ENCODE measurements at regions not wholly inside any gene's neighbourhood (a gene's known extent, or its start where the extent isn't known, plus 50 kb on each side); places are given as distances from the start of the nearest gene placed in this dataset.
"Not testable (repeated sequence)": the region's sequence is repeated elsewhere in the genome, so short reads cannot be mapped to it uniquely, and the experiment has no call there.

DNA sequence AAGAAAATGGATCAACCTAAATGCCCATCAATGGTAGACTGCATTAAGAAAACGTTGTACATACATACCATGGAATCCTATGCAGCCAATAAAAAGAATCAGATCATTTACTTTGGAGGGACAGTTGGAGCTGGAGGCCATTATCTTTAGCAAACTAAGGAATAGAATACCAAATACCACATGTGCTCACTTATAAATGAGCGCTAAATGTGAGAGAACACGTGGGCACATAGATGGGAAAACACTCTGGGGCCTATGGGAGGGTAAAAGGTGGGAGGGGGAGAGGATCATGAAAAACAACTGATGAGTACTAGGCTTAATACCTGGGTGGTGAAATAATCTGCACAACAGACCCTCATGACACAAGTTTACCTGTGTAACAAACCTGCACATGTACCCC, 1729.9 kb upstream of the PCDH10 start:
- DNase-seq, result no peak

DNA sequence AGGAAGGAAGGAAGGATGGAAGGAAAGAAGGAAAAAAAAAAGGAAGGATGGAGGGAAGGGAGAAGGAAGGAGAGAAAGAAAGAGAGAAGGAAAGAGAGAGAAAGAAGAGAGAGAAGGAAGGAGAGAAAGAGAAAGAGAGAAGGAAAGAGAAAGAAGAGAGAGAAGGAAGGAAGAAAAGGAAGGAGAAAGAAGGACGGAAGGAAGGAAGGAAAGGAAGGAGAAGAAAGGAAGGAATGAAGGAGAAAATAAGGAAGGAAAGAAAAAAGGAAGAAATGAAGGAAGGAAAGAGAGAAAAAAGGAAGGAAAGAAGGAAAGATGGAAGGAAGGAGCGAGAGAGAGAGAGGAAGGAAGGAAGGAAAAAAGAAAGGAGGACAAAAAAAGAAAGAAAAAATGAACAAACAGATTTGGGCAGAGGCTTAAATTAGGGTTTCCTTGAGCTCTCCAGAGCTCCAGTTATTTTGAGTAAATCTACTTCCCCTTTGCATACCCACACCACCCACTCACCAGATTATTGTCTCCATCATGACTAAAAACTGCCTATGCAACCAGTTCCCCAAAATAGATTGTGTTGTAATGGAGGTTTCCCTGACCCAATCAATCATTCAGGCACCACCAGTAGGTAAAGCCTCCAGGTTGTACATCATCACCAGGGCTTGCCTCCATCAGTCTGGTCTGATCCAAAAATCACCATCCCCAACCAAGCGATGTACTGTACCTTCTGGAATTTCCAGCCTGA, 1722.9 kb upstream of the PCDH10 start:
- DNase-seq, result no peak

DNA sequence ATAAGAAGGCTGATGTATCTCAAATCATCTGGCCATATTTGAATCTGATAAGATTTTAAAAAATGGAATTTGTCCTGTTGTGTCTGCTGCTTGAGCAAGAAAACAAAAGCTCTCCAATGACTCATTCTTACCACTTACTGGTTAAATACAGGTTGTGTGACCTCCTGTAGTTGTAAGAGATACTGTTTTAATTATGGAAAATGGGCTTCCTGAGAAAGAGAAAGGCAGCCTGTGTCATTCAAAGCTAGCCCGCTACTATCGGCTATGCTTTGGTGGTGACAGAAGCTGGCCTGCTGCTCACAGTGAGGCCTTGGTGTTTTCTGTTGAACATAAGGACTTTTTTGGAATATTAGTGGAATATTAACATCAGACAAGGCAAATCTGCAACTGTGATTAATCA, 1722.1 kb upstream of the PCDH10 start:
- no peak for DNase-seq

DNA sequence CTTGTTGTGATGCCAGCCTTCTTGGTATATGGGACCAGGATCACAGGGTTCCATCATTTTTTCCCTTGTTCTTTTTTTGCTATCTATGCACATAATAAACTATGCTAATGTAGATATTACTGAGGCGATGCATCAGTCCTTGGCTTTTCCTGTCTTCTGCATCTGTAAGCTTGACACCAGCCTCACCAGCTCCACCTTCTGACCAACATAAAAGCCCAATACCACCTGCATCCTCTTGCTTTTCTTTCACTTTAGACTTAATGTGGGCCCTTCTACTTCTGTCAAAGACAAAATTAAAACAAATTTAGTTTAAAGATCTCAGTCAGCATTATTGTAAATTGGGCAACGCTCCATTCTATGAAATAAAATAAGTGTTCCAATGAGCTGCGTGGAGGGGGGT, 1718.8 kb upstream of the PCDH10 start:
- no peak for DNase-seq

DNA sequence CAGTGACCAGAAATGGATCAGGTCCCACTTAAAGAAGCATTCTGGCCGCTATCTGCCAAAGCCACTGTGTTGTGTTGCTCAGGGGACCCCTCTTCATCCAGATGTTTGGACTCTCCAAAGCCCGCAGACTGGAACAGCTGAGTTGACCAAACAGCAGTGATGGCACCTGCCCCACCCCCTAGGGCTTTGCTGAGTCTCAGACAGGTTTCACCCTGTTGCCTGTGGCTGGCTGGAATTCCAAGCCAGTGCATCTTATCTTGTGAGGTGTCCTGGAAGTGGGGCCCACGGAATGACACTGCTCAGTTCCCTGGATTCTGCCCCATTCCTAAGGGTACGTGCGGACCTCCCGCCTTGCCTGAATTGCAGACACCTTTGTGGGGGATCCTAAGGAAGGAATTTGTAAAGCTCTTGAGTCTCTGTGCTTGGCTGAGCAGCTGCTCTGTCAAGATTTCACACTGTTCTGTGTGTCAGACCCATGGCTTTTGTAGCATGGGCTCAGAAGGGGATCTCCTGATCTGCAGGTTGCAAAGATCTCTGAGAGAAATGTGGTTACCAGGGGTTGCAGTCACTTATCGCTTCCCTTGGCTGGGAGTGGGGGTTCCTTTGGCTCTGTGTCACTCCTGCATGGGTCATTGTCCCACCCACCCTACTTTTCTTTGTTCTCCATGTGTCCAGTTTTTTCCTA, 1707.9 kb upstream of the PCDH10 start:
- DNase-seq, result no peak

DNA sequence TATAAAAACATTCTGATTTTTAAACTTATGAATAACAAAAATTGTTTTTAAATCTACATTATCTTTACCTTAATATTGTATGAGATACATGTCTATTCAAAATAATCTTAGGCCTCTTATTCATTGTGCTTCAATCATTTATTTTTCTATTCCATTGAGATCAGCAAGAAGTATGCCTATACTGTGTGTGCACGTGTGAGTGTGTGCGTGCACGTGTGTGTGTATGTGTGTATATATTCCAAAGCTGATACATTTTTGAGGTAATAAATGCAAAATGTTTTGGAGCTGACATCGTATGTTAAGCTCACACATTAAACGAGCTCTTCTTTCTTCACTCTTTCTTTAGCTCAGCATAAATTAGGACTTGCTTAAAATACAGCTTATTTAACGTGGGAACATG, 1701.2 kb upstream of the PCDH10 start:
- DNase-seq, result no peak

DNA sequence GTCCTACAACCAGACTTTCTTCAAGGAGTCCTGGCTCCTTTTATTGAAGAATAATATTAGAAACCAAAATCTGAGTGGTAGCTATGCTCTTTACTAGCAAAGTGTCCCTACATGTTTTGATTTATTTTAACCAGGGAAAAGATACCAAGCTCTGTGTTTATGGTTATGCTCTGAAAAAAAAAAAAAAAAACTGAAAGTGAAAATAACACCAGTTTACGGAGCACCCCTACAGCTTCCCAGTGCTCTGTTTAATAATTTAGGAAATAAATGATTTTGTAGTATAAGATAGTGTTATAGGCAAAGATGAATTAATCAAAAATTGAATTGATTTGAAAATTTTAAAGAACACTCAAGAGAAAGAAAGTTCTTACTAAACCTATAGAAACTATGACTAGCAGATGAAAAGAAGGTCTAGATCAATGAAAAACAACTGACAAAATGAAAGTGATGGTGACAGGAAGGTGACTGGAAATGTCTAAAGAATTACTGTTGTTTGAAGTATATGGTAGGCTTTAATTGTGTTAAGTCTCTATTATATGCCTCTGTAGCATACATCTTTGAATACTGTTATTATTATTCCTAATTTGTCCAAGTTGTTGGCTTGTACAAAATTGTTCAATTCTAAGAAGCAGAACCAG, 1698.4 kb upstream of the PCDH10 start:
- DNase-seq, result no peak

DNA sequence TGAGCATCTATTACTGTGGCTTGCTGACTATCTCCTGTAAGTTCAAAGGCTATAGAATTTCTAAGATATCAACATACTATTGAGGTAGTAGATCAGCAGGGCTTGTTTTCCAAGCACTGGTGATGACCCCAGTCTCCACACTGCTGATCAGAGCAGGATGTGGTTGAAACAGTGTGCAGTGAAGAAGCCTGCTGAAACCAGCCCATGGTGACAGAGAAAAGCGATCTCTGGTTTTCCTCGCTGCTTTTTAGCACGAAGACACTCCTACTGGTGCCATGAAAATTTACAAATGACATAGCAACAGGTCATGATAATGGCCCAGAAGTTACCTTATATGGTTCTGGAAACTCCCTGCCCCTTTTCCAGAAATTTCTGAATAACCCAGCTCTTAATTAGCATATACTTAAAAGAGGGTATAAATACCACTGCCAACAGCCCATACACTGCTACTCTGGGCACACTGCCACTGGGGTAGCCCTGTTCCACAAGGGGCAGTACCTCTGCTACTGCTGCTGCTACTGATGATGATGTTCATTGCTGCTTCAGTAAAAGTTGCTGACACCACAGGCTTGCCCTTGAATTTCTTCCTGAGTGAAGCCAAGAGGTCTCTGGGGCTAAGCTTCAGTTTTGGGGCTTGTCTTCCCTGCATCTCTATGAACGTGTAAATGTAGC, 1689.5 kb upstream of the PCDH10 start:
- no peak for DNase-seq

DNA sequence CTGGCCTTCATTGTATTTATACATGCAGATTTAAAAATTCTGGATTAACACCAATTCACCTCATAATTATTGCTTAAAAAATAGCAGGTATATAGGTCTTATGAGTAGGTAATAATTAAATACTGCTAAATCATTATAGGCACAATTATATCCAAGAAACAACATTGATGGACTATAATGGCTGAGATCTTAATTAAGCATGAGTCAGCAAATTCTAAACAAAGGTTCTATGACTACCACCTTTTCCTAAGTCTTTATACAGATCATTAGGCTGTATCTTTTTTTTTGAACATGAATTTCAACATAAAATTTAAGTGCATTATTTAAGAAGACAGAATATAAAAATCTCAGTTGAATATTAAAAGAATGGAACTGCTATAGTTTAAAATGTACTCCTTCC, 1678.7 kb upstream of the PCDH10 start:
- no peak for DNase-seq

DNA sequence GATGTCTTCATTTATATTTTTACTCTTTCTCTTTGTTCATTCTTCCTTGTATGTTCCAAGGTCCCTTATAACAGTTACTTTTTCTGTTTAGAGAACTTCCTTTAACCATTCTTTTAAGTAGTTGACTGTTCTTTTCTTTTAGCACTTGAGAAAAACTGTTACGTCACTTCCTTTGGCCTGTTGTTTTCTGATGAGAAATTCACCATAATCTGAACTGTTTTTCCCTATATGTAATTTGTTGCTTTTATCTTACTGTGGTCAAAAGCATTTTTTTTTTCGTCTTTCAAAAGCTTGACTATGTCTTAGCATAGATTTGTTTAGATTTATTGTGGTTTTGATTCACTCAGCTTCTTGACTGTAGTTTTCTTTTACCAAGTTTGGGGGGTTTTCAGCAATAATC, 1660.3 kb upstream of the PCDH10 start:
- DNase-seq, result no peak

DNA sequence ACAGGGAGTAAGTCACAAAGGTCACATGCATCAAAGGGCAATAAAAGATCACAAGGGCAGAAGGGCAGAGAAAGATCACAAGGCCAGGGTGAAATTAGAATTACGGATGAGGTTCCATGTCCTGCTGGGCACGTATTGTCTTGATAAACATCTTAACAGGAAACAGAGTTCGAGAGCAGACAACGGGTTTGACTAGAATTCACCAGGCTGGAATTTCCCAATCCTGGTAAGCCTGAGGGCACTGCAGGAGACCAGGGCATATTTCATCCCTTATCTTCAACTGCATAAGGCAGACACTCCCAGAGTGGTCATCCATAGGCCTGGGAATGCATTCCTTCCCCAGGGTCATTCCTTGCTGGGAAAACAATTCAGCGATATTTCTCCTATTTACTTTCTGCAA, 1652.9 kb upstream of the PCDH10 start:
- DNase-seq, result not testable (repeated sequence)

DNA sequence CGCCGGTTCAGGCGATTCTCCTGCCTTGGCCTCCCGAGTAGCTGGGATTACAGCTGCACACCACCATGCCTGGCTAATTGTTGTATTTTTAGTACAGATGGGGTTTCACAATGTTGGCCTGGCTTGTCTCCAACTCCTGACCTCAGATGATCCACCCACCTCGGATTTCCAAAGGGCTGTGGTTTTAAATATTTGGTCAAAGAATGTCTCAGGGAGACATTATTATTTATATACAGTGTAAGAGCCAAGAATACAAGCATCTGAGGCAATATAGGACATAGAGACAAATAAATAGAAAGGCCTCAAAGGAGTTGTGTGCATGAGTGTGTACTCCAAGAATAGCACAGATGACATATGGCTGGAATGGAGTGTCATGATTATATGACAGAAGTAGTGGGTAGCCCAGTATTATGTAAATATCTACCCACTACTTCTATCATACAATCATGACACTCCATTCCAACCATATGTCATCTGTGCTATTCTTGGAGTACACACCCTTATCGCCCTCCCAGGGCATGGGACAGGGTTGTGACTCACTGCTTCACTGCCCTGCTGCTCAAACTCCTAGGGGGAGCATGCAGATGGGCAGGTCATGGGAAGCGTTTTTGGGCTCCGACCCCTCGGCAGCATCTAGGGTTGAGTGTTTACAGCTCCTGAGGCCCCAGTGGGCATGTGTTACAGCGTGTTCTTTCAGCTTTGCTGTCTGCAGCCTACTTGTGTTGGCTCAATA, 1649.8 kb upstream of the PCDH10 start:
- no peak for DNase-seq

DNA sequence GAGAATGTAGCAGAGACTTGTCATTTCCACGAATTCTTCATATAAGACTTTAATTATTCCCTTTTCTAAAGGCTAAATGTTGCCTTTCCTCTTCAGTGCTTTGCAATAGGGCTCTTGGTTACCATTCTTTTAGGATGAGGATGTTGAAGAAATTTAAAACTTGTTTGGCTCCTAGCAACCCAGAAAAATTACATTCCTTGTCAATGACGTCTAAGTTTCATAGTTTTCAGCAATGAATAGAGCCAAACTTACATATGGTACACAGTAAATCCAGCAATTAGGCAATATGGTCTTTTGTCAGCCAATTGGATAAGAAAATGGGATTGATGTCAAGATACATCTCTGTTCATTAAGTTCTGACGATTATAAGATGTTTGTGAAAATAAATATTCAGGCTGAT, 1639.6 kb upstream of the PCDH10 start:
- no peak for DNase-seq

DNA sequence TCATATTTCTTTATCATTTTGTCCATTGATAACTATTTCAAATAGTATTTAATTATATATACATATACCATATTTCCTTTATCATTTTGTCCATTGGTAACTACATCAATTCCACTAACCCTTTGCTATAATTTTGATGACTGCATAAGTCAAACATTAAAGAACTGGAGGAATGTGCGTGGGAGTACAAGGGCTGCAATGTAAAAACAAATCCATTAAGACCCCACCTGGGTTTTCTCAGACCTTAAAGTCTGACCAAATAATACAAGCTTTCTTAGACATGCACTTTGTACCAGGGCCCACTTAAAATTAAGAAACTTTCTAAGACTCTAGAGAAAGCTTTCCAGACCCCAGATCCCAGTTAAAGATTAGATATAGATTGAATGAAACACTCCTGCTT, 1622.4 kb upstream of the PCDH10 start:
- no peak for DNase-seq

DNA sequence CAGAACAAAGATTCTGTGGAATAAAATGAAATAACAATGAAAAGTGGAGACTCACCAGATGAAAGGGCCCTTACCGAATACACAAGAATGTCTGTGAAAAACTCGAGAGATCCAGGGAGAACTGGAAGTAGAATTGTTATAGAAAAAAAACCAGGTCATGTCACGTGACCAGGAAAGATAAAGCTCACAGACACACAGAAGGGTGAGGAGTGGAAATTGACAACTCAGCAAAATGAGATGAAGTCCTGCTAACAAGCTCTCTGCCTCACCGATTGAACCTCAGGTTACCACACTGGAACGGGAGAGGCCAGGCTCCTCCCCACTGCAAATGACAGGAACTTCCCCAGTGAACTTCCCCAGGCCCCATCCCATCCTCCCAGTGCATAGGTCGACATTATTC, 1618.0 kb upstream of the PCDH10 start:
- DNase-seq, result no peak

DNA sequence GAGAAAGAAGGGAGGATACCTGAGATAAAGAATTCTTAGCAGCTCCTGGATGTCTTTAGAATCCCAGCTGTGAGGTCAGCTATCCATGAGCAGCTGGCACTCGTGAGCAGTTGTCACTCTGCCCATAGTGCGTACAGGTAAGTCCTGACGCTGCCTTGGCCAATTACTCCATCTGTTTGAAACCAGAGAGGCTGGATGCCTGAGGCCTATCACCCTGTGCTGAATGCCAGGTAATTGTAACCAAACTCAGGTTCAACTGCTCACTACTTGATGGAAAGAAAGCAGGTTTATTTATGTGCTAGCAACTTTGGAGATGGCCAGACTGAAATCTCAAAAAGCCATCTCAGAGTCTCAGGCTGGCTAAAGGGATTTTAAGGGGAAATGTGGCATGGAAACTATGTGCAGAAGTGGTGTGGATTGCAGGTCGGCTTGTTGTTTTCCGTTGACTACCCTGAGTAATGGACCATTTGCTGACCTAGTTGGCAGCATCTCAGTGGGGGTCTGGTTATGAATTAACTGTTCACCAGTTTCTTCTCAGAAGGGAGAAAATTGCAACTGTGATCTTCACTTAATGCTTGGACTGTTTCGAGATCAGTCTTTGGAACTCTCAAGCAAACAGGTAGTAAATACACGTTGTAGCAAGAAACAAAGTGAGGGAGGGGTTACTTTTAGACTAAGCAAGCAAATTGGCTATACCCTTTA, 1614.0 kb upstream of the PCDH10 start:
- no peak for DNase-seq

DNA sequence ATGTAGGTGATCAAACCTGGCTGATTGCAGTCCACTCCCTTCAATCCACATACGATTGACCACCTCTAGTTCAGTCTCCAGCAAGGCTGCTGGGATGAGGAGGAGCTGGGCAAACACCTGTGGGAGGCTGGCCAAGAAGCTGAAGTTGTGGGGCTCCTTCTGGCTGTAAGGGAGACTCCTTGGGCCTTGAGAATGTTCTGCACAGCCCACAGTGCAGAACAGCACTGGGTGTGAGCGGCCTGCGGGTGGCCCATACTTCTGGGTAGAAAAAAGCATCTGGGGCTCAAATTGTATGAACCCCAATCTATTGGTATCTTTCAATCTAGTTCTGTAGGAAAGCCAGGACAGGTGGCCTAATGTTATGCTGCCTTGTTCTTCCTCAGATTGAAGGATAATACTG, 1608.8 kb upstream of the PCDH10 start:
- no peak for DNase-seq

DNA sequence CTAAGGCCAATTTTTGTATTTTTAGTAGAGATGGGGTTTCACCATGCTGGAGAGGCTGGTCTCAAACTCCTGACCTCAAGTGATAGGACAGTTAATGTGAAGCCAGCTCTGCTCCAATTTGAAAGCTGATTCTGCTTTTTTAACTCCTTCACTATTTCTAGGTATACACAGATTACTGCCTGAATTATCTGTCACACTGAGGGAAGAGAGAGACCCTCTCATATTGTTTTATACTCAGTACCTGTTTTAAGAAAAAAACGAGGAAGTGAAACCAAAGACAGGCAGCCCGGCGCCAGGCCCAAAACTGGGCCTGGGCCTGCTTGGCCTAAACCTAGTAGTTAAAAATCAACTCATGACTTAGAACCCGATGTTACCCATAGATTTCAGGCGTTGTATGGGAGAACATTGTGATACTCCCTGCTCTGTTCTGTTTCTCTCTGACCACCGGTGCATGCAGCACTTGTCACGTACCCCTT, 1601.5 kb upstream of the PCDH10 start:
- DNase-seq, result no peak

DNA sequence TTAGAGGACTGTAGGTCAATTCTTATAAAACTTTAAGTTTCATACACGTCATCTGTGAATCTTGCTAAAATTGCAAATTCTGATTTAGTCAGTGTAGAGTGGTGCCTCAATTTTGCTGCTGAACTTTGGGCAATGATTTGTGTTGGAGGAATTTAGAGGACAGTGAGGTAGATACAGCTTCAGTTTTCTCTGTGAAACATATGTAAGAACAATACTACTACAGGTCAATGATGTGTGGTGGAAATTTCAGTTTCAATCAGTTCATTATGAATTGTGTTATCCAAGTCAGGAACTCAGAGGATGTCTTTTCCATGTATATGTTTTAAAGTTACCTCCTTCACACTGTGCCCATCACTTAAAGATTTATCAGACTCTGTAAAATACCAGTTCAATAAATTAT, 1597.8 kb upstream of the PCDH10 start:
- no peak for DNase-seq

DNA sequence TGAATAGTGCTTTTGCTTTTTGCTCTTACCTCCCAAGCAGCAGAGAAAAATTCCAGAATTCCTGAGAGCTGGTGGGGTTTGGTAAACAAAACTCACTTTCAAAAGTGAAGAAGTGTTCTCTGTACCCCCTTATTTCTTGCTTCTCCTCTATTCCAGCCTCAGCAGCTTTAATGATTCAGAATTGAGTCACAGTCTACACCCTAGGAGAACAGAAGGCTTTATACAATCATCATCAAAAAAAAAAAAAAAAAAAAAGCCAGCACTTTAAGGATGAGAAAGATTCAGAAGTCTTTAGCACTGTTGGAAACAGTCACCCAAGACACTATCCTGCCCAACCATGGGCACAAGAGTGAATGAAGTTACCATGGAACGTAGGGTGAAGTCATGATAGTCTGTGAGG, 1583.1 kb upstream of the PCDH10 start:
- DNase-seq, result no peak

DNA sequence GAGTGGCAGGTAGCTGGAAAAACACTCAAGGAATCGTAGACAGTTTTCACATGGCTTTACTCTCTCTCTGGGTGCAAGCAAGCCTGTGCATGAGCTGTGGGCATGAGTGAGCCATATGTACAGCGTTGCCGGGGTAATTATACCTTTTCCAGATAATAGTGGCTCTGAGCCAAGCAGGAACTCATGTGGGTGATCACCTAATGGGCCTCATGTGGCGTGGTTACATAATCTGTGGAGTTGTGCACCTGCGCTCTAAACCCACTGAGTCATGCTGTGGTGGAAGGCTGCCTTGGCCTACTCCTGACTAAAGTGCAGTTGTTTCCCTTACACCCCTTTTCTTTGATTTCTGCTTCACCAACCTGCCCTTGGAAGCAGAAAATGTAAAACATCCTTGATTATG, 1564.5 kb upstream of the PCDH10 start:
- DNase-seq, result no peak

DNA sequence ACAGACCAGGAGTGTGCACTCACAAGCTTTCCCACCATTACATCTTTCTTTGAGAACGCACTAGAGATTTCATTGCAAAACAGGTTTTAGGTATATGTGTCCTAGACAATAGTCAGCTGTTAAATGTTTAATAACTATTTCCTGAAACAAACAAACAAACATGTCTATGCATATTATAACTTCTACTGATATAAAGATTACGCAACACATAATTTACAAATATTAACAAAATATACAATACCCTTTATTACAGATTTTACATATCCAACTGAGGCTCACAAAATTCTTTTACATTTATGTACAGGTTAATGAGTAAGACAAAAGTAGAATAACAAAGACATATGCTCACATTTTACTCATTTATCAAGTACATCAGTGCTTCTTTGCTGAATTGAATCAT, 1554.0 kb upstream of the PCDH10 start:
- DNase-seq, result no peak
